ENCODE measurements at regions not wholly inside any gene's neighbourhood (a gene's known extent, or its start where the extent isn't known, plus 50 kb on each side); places are given as distances from the start of the nearest gene placed in this dataset.

- Histone ChIP-seq H3K4me3 (ENCODE audit: low read depth in 1 of 2, low read length in 2 of 2) (no peak overlapping the region), H3K9me3 (ENCODE audit: control insufficient read depth in 1 of 2, low read length in 2 of 2) (no peaks in the 10 kb centered on the region), H3K27me3 (ENCODE audit: low read depth, low read length) (no peaks in the 10 kb centered on the region), H3K27ac (ENCODE audit: low read length) (no peak overlapping the region), H3K4me1 (ENCODE audit: control insufficient read depth in 1 of 2, insufficient read depth in 2 of 2, low read length in 2 of 2) (no peaks in the 10 kb centered on the region), H3K36me3 (ENCODE audit: control insufficient read depth in 1 of 2, insufficient read depth in 2 of 2, low read length in 2 of 2) (no peaks in the 10 kb centered on the region)
These were observed 55.3 kb upstream of the SOX9 start for GRCh38 chr17:72065556-72065955.

DNA sequence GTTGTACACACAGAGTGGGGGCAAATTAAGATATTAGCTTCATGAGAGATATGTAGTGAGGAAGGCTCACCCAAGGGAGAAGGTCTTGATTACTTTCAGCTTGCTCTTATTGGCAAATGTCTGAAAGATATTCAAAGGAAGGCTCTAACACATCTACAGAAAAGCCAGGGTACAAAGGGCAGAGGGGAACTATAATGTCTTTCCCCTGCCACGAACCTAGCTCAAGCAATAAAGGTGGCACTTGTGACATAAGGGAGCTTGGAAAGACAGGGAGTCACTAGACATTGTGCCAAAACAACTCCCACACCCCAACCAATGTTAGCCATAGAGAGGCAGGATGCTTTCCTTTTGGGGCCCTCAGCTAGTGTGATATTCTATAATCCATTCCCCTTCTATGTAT lies 52.2 kb upstream of the SOX9 start:
- H3K9me3 ChIP-seq (ENCODE audit: control insufficient read depth in 1 of 2, low read length in 2 of 2), result no peaks in the 10 kb centered on the region
- no peaks in the 10 kb centered on the region for H3K27me3 ChIP-seq (ENCODE audit: low read depth, low read length)
- H3K27ac ChIP-seq (ENCODE audit: low read length), result no peak overlapping the region
- H3K4me1 ChIP-seq (ENCODE audit: control insufficient read depth in 1 of 2, insufficient read depth in 2 of 2, low read length in 2 of 2), result no peaks in the 10 kb centered on the region
- no peak overlapping the region for H3K4me3 ChIP-seq (ENCODE audit: low read depth in 1 of 2, low read length in 2 of 2)
- H3K36me3 ChIP-seq (ENCODE audit: control insufficient read depth in 1 of 2, insufficient read depth in 2 of 2, low read length in 2 of 2), result no peaks in the 10 kb centered on the region

DNA sequence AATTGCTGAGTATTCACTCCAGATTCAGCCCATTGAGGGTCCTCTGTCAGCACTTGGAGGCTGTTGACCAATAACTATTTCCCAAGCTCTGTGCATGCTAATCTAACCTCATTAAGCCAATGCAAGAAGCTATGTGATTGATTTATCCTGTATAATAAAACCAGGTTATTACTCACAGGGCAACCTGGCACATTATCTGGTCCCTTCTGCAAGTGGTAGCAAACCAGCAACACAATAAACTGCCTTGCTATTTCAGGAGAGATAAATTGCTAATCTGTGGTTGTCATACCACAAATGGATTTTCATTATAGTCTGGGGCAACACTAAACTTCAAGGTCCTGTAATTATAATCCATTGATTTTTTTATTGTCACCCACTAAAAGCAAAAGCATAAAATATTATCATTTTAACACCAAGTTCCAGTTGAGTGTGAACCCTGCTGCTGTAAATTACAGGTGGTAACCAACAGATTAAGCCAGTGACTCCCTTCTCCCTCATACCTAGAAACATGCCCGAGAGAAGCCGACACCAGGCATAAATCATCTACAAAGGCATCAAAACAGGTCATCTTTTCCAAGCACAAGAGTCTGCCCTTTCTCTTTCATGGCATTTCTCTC lies 51.1 kb upstream of the SOX9 start:
- Histone ChIP-seq H3K27ac (ENCODE audit: low read length) (no peak overlapping the region), H3K27me3 (ENCODE audit: low read depth, low read length) (no peaks in the 10 kb centered on the region), H3K9me3 (ENCODE audit: control insufficient read depth in 1 of 2, low read length in 2 of 2) (no peaks in the 10 kb centered on the region), H3K4me3 (ENCODE audit: low read depth in 1 of 2, low read length in 2 of 2) (no peak overlapping the region), H3K4me1 (ENCODE audit: control insufficient read depth in 1 of 2, insufficient read depth in 2 of 2, low read length in 2 of 2) (no peaks in the 10 kb centered on the region), H3K36me3 (ENCODE audit: control insufficient read depth in 1 of 2, insufficient read depth in 2 of 2, low read length in 2 of 2) (no peaks in the 10 kb centered on the region)
